ENCODE measurements at regions not wholly inside any gene's neighbourhood (a gene's known extent, or its start where the extent isn't known, plus 50 kb on each side); places are given as distances from the start of the nearest gene placed in this dataset.
"Not testable (repeated sequence)": the region's sequence is repeated elsewhere in the genome, so short reads cannot be mapped to it uniquely, and the experiment has no call there.

GRCh38 chr7:52758356-52758755, 277.1 kb upstream of the POM121L12 start:
- ATAC-seq (no peak), DNase-seq (no peak)
- no peak overlapping the region for H3K27ac Mint-ChIP-seq
- no peak overlapping the region for H3K4me3 Mint-ChIP-seq
- POLR2A ChIA-PET = no interaction called here
- no peaks in the 10 kb centered on the region for H3K27me3 Mint-ChIP-seq (ENCODE audit: low read depth)
- H3K9me3 Mint-ChIP-seq (ENCODE audit: insufficient read depth) = peaks cover 15% of the 10 kb centered on the region
- no peaks in the 10 kb centered on the region for H3K4me1 Mint-ChIP-seq (ENCODE audit: low read depth)
- CTCF ChIA-PET = no interaction called here
- H3K36me3 Mint-ChIP-seq (ENCODE audit: low read depth) = no peaks in the 10 kb centered on the region

DNA sequence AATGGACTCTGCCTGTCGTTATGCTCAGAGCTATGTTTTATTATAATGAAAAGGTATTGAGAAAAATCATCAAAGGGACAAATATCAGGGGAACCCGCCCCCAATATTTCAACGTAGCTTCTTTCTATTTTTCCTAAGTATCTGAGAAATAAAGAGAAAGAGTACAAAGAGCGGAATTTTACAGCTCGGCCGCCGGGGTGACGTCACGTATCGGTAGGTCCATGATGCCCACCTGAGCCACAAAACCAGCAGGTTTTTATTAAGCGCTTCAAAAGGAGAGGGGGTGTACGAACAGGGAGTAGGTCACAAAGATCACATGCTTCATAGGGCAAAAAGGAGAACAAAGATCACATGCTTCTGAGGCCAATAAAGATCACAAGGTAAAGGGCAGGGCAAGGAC, 281.6 kb upstream of the POM121L12 start:
- Mint-ChIP-seq H3K27me3 (ENCODE audit: low read depth) (no peaks in the 10 kb centered on the region), H3K36me3 (ENCODE audit: low read depth) (no peaks in the 10 kb centered on the region), H3K9me3 (ENCODE audit: insufficient read depth) (peaks cover 10% of the 10 kb centered on the region), H3K4me1 (ENCODE audit: low read depth) (no peaks in the 10 kb centered on the region), H3K27ac (no peak overlapping the region), H3K4me3 (no peak overlapping the region)
- ATAC-seq (no peak), DNase-seq (no peak)
- ChIA-PET CTCF (no interaction called here), POLR2A (no interaction called here)

GRCh38 chr7:52752891-52753290, 282.5 kb upstream of the POM121L12 start:
- Mint-ChIP-seq H3K4me1 (ENCODE audit: low read depth) (no peaks in the 10 kb centered on the region), H3K9me3 (ENCODE audit: insufficient read depth) (peaks cover 10% of the 10 kb centered on the region), H3K27ac (no peak overlapping the region), H3K4me3 (no peak overlapping the region), H3K36me3 (ENCODE audit: low read depth) (no peaks in the 10 kb centered on the region), H3K27me3 (ENCODE audit: low read depth) (no peaks in the 10 kb centered on the region)
- ChIA-PET POLR2A (no interaction called here), CTCF (no interaction called here)
- no peak for ATAC-seq
- DNase-seq = no peak

GRCh38 chr7:52749880-52750279, 285.6 kb upstream of the POM121L12 start:
- POLR2A ChIA-PET = no interaction called here
- no peak overlapping the region for H3K27ac Mint-ChIP-seq
- H3K4me3 Mint-ChIP-seq = no peak overlapping the region
- no peaks in the 10 kb centered on the region for H3K4me1 Mint-ChIP-seq (ENCODE audit: low read depth)
- H3K36me3 Mint-ChIP-seq (ENCODE audit: low read depth) = no peaks in the 10 kb centered on the region
- ATAC-seq (no peak), DNase-seq (no peak)
- no peaks in the 10 kb centered on the region for H3K27me3 Mint-ChIP-seq (ENCODE audit: low read depth)
- CTCF ChIA-PET = no interaction called here
- H3K9me3 Mint-ChIP-seq (ENCODE audit: insufficient read depth) = peaks cover 9% of the 10 kb centered on the region

DNA sequence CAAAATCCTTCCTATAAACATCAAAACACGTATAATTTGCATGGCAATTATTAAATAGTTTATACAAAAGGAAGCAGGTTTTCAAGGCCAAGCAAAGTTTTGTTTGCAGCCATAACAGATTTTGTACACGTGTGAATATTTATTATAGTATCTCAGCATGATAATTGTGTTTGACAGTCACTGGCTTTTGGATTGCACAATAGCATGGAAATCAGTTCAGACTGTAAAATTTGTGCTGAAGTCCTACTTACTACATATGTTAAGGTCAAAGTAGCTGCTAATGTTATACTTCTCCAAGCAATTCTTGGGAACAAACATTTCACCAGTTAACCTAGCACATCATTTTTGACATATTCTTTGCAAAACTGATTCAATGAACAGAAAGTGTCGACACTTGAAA, 287.6 kb upstream of the POM121L12 start:
- no peaks in the 10 kb centered on the region for H3K4me1 Mint-ChIP-seq (ENCODE audit: low read depth)
- CTCF ChIA-PET = no interaction called here
- H3K27me3 Mint-ChIP-seq (ENCODE audit: low read depth) = no peaks in the 10 kb centered on the region
- ATAC-seq (no peak), DNase-seq (no peak)
- H3K4me3 Mint-ChIP-seq = no peak overlapping the region
- H3K27ac Mint-ChIP-seq = no peak overlapping the region
- POLR2A ChIA-PET = no interaction called here
- H3K9me3 Mint-ChIP-seq (ENCODE audit: insufficient read depth) = peaks cover 5% of the 10 kb centered on the region
- H3K36me3 Mint-ChIP-seq (ENCODE audit: low read depth) = no peaks in the 10 kb centered on the region

GRCh38 chr7:52741670-52742290, 293.7 kb upstream of the POM121L12 start:
- Mint-ChIP-seq H3K4me1 (ENCODE audit: low read depth) (no peaks in the 10 kb centered on the region), H3K27ac (no peak overlapping the region), H3K4me3 (no peak overlapping the region), H3K27me3 (ENCODE audit: low read depth) (no peaks in the 10 kb centered on the region), H3K36me3 (ENCODE audit: low read depth) (no peaks in the 10 kb centered on the region), H3K9me3 (ENCODE audit: insufficient read depth) (peaks cover 14% of the 10 kb centered on the region)
- ATAC-seq (no peak), DNase-seq (no peak)
- ChIA-PET CTCF (no interaction called here), POLR2A (no interaction called here)

GRCh38 chr7:52735656-52736055, 299.8 kb upstream of the POM121L12 start:
- H3K27me3 Mint-ChIP-seq (ENCODE audit: low read depth) = no peaks in the 10 kb centered on the region
- H3K4me3 Mint-ChIP-seq = no peak overlapping the region
- H3K4me1 Mint-ChIP-seq (ENCODE audit: low read depth) = no peaks in the 10 kb centered on the region
- CTCF ChIA-PET = no interaction called here
- DNase-seq (no peak), ATAC-seq (no peak)
- no peaks in the 10 kb centered on the region for H3K36me3 Mint-ChIP-seq (ENCODE audit: low read depth)
- no peak overlapping the region for H3K27ac Mint-ChIP-seq
- POLR2A ChIA-PET = no interaction called here
- peaks cover 12% of the 10 kb centered on the region for H3K9me3 Mint-ChIP-seq (ENCODE audit: insufficient read depth)

DNA sequence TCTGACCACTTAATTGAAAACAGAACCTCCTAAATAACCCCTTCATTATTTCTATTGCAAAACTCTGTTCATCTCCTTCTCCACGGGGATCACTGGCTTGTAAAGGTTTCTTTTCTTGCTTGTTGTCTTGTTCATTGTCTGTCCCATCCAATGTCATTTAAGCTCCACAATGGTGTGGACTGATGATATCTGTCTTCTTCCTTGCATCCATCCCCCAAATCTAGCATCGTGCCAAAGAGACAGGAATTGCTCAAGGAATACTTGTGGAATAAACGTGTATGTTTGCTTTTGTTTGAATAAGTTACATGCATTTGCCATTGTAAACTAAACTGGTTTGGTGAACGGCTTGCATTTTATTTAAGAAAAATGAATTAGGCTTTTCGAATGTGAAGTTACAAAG, 306.8 kb upstream of the POM121L12 start:
- H3K36me3 Mint-ChIP-seq (ENCODE audit: low read depth); H3K4me3 Mint-ChIP-seq; DNase-seq; CTCF ChIA-PET; H3K4me1 Mint-ChIP-seq (ENCODE audit: low read depth); H3K27ac Mint-ChIP-seq; POLR2A ChIA-PET; H3K9me3 Mint-ChIP-seq (ENCODE audit: insufficient read depth); ATAC-seq; H3K27me3 Mint-ChIP-seq (ENCODE audit: low read depth): not testable (repeated sequence)

- ATAC-seq (no peak), DNase-seq (no peak)
- CTCF ChIA-PET = no interaction called here
- H3K4me1 Mint-ChIP-seq (ENCODE audit: low read depth) = no peaks in the 10 kb centered on the region
- no peaks in the 10 kb centered on the region for H3K36me3 Mint-ChIP-seq (ENCODE audit: low read depth)
- H3K27ac Mint-ChIP-seq = no peak overlapping the region
- no peaks in the 10 kb centered on the region for H3K27me3 Mint-ChIP-seq (ENCODE audit: low read depth)
- H3K4me3 Mint-ChIP-seq = no peak overlapping the region
- H3K9me3 Mint-ChIP-seq (ENCODE audit: insufficient read depth) = peaks cover 5% of the 10 kb centered on the region
- POLR2A ChIA-PET = no interaction called here
These were observed 307.8 kb upstream of the POM121L12 start for GRCh38 chr7:52727632-52728031.

DNA sequence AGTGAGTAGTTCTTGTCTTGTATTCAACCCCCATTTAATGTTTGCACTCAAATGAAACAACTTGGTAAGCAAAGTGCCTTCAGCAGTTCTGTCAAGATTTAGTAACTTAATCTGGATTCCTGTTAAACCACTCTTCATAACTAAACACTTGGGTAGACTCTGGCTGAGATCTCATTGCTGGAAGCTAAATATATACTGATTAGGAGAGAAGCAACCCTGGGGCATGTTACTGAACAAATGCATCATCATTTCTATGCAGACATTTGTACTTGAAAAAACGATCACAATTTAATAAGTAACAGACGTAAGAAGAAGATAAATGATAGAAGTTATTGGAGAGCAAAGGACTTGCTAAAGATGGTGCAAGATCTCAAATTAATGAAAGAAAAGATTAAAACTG, 308.4 kb upstream of the POM121L12 start:
- DNase-seq (no peak), ATAC-seq (no peak)
- no peak overlapping the region for H3K27ac Mint-ChIP-seq
- no peaks in the 10 kb centered on the region for H3K36me3 Mint-ChIP-seq (ENCODE audit: low read depth)
- no peaks in the 10 kb centered on the region for H3K4me1 Mint-ChIP-seq (ENCODE audit: low read depth)
- ChIA-PET POLR2A (no interaction called here), CTCF (no interaction called here)
- H3K27me3 Mint-ChIP-seq (ENCODE audit: low read depth) = no peaks in the 10 kb centered on the region
- H3K9me3 Mint-ChIP-seq (ENCODE audit: insufficient read depth) = peaks cover 5% of the 10 kb centered on the region
- no peak overlapping the region for H3K4me3 Mint-ChIP-seq

DNA sequence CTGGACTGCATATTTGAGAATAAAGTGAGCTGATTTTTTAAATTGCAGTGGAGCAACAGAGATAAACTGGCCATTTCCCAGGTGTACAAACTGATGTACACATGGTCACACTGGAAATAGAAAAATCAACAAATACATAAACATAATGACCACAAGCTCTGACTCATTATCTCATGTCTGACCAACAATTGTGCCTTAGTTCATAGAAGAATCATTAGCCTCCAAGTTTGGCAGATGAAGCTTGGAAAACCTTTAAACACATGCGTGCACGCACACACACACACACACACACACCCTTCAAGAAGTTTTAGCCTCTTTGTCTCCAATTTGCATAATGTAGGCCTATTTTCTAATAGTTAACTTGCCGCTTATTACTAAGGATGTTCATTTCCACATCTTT, 308.9 kb upstream of the POM121L12 start:
- ATAC-seq (no peak), DNase-seq (no peak)
- no peaks in the 10 kb centered on the region for H3K4me1 Mint-ChIP-seq (ENCODE audit: low read depth)
- no peaks in the 10 kb centered on the region for H3K27me3 Mint-ChIP-seq (ENCODE audit: low read depth)
- H3K4me3 Mint-ChIP-seq = no peak overlapping the region
- POLR2A ChIA-PET = no interaction called here
- CTCF ChIA-PET = no interaction called here
- peaks cover 5% of the 10 kb centered on the region for H3K9me3 Mint-ChIP-seq (ENCODE audit: insufficient read depth)
- no peaks in the 10 kb centered on the region for H3K36me3 Mint-ChIP-seq (ENCODE audit: low read depth)
- no peak overlapping the region for H3K27ac Mint-ChIP-seq

DNA sequence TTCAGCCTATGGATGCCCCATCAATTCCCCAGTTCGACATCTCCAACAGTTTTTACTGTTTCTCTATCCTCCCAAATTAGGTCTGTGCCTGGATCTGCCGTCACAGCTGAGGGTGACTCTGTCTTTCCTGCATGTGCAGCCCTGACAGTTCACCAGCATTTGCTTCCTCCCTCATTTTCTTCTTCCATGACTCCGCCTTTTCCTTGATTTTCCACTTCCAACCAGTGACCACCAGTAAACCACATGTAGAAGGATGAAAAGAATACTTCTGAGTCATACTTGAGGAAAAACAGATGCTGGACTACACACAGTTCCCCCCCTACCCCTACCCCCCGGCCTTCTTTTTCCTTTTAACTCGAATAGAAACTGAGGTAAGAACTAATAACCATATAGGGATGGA, 311.8 kb upstream of the POM121L12 start:
- H3K4me1 Mint-ChIP-seq (ENCODE audit: low read depth) = no peaks in the 10 kb centered on the region
- ATAC-seq = no peak
- H3K9me3 Mint-ChIP-seq (ENCODE audit: insufficient read depth) = peaks cover 8% of the 10 kb centered on the region
- no peaks in the 10 kb centered on the region for H3K36me3 Mint-ChIP-seq (ENCODE audit: low read depth)
- no peak overlapping the region for H3K4me3 Mint-ChIP-seq
- POLR2A ChIA-PET = no interaction called here
- H3K27me3 Mint-ChIP-seq (ENCODE audit: low read depth) = no peaks in the 10 kb centered on the region
- CTCF ChIA-PET = no interaction called here
- DNase-seq = no peak
- H3K27ac Mint-ChIP-seq = no peak overlapping the region

DNA sequence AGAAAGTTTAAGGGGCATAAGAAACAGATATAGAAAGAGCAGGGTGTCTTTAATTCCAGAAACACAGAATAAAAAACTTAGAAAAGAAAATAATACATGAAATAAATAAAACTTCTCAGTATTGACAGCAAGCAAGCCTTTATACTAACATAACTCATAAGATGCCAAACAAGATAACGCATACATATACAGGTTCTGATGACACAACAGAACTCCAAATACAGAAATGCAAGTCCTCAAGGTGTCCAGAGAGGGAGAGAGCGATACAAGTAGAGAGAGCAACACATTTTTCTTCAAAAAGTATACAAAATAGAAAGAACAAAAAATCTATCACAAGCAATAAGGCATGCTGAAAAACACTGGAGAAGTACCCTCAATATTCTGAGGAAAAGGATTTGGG, 314.6 kb upstream of the POM121L12 start:
- H3K36me3 Mint-ChIP-seq (ENCODE audit: low read depth) = no peaks in the 10 kb centered on the region
- no peaks in the 10 kb centered on the region for H3K27me3 Mint-ChIP-seq (ENCODE audit: low read depth)
- ATAC-seq = no peak
- H3K4me3 Mint-ChIP-seq = no peak overlapping the region
- H3K27ac Mint-ChIP-seq = no peak overlapping the region
- H3K4me1 Mint-ChIP-seq (ENCODE audit: low read depth) = no peaks in the 10 kb centered on the region
- no peak for DNase-seq
- ChIA-PET CTCF (no interaction called here), POLR2A (no interaction called here)
- H3K9me3 Mint-ChIP-seq (ENCODE audit: insufficient read depth) = peaks cover 10% of the 10 kb centered on the region

Data from activated CD8-positive, alpha-beta T cell treated with anti-CD3 and anti-CD28 coated beads, Interleukin-2, amount 10 ng/mL, durations not matched to agents 7 days and 5 days (primary cell).